Tibial nerve (tissue), 4 donors: ENCODE measurements at regions not wholly inside any gene's neighbourhood (a gene's known extent, or its start where the extent isn't known, plus 50 kb on each side); places are given as distances from the start of the nearest gene placed in this dataset.

Experiments
- DNase-seq, 2 donors: peaks; one replicate each; pipeline ENCODE4 v3.0.0-alpha.2; 2019; ENCODE audit warnings: low spot score in 2 of 2
- H3K27ac ChIP-seq, 4 donors: fragments of 200-600 bp; sonication (generic) in 3 of 4; one replicate each; pipeline ENCODE4 v1.5.1; 2017 to 2019; ENCODE audit warnings: mild to moderate bottlenecking in 1 of 4
- H3K27me3 ChIP-seq, 2 donors: fragments of 200-600 bp; sonication (generic) in 1 of 2; one replicate each; pipeline versions ENCODE4 v1.5.1 to v1.6.0; 2017 to 2019
- H3K36me3 ChIP-seq, 3 donors: fragments of 200-600 bp; sonication (generic); one replicate each; pipeline ENCODE4 v1.5.1; 2018 to 2019
- H3K4me1 ChIP-seq, 4 donors: fragments of 200-600 bp; sonication (generic) in 3 of 4; one replicate each; pipeline ENCODE4 v1.5.1; 2017 to 2019
- H3K4me3 ChIP-seq, 4 donors: fragments of 200-600 bp; sonication (generic) in 3 of 4; one replicate each; pipeline ENCODE4 v1.5.1; 2017 to 2019; ENCODE audit warnings: mild to moderate bottlenecking in 1 of 4, moderate library complexity in 1 of 4
- H3K9me3 ChIP-seq, 4 donors: fragments of 200-600 bp; sonication (generic) in 3 of 4; one replicate each; pipeline ENCODE4 v1.5.1; 2017 to 2019
- CTCF ChIP-seq, 5 experiments: fragments of 200-600 bp in 3 of 5; fragments of 450-650 bp in 2 of 5; sonication (generic) in 3 of 5; IDR thresholded peaks; one replicate each; pipeline ENCODE4 v1.5.1; 2016 to 2019; ENCODE audit warnings: antibody characterized with exemption in 5 of 5, mild to moderate bottlenecking in 3 of 5, moderate library complexity in 2 of 5
- EP300 ChIP-seq, 2 donors: sonication (generic); formaldehyde crosslinking; IDR thresholded peaks; one replicate each; pipeline ENCODE4 v1.6.1; 2017; ENCODE audit warnings: antibody characterized with exemption in 2 of 2, mild to moderate bottlenecking in 1 of 2
- POLR2A ChIP-seq, 2 donors: fragments of 450-650 bp; IDR thresholded peaks; one replicate each; pipeline ENCODE4 v1.6.1; 2017; ENCODE audit warnings: antibody characterized with exemption in 2 of 2, mild to moderate bottlenecking in 2 of 2, moderate library complexity in 2 of 2
- WGBS, 2 donors: methylation state at CpG; one replicate each; pipeline ENCODE4 v1.1.5; 2018; 5-methylcytosine and 5-hydroxymethylcytosine counted together

DNA sequence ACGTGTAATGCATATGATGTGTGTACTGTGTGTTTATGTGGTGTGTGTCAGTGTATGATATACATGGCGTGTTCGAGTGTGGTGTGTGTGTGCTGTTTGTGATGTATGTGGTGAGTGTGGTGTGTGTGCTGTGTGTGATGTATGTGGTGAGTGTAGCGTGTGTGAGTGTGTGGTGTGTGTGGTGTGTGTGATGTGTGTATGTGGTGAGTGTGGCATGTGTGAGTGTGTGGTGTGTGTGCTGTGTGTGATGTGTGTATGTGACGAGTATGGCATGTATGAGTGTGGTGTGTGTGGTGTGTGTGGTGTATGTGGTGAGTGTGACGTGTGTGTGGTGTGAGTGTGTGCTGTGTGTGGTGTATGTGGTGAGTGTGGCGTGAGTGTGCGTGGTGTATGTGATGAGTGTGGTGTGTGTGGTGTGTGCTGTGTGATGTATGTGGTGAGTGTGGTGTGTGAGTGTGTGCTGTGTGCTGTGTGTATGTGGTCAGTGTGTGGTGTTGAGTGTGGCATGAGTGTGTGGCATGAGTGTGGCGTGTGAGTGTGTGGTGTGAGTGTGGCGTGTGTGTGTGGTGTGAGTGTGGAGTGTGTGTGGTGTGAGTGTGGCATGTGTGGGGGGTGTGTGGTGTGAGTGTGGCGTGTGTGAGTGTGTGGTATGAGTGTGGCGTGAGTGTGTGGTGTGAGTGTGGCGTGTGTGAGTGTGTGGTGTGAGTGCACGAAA is 56.8 kb upstream of the CKS2 start:
- DNase-seq = no peak
- H3K27ac ChIP-seq = no peak overlapping the region
- peaks cover 0 to 9% (median 0%) of the 10 kb centered on the region in 4 donors for H3K9me3 ChIP-seq
- TF ChIP-seq POLR2A (IDR thresholded peaks at IDR 0.05) (no peak), CTCF (IDR thresholded peaks at IDR 0.05) (no peak), EP300 (IDR thresholded peaks at IDR 0.05) (no peak)
- H3K4me3 ChIP-seq = no peak overlapping the region
- 87 to 88% methylated on average over 14 of the region's 14 CpGs for WGBS, 2 donors
- H3K36me3 ChIP-seq = no peaks in the 10 kb centered on the region
- no peaks in the 10 kb centered on the region for H3K27me3 ChIP-seq
- H3K4me1 ChIP-seq = no peaks in the 10 kb centered on the region

GRCh38 chr9:89254773-89255125 is 56.2 kb upstream of the CKS2 start:
- no peak for TF ChIP-seq POLR2A (IDR thresholded peaks at IDR 0.05)
- TF ChIP-seq EP300 (IDR thresholded peaks at IDR 0.05) = no peak
- TF ChIP-seq CTCF (IDR thresholded peaks at IDR 0.05) = no peak
- H3K27ac ChIP-seq = no peak overlapping the region
- WGBS, 2 donors = 81 to 85% methylated on average over 8 of the region's 8 CpGs
- no peaks in the 10 kb centered on the region for H3K4me1 ChIP-seq
- no peak overlapping the region for H3K4me3 ChIP-seq
- H3K9me3 ChIP-seq = peaks cover 0 to 9% (median 0%) of the 10 kb centered on the region in 4 donors
- DNase-seq = no peak
- no peaks in the 10 kb centered on the region for H3K36me3 ChIP-seq
- no peaks in the 10 kb centered on the region for H3K27me3 ChIP-seq

GRCh38 chr9:89256225-89256624 is 54.8 kb upstream of the CKS2 start:
- Histone ChIP-seq H3K9me3 (peaks cover 0 to 9% (median 0%) of the 10 kb centered on the region in 4 donors), H3K27me3 (no peaks in the 10 kb centered on the region), H3K27ac (no peak overlapping the region), H3K4me3 (no peak overlapping the region), H3K36me3 (no peaks in the 10 kb centered on the region), H3K4me1 (no peaks in the 10 kb centered on the region)
- DNase-seq = no peak
- TF ChIP-seq EP300 (IDR thresholded peaks at IDR 0.05) (no peak), POLR2A (IDR thresholded peaks at IDR 0.05) (no peak), CTCF (IDR thresholded peaks at IDR 0.05) (no peak)
- WGBS, 2 donors = 95 to 97% methylated on average over 8 of the region's 8 CpGs

- WGBS, 2 donors = 79 to 85% methylated on average over 8 of the region's 8 CpGs
- no peak for TF ChIP-seq CTCF (IDR thresholded peaks at IDR 0.05)
- no peak for TF ChIP-seq EP300 (IDR thresholded peaks at IDR 0.05)
- no peak for TF ChIP-seq POLR2A (IDR thresholded peaks at IDR 0.05)
- peaks cover 0 to 9% (median 0%) of the 10 kb centered on the region in 4 donors for H3K9me3 ChIP-seq
- H3K4me1 ChIP-seq = no peaks in the 10 kb centered on the region
- H3K27me3 ChIP-seq = no peaks in the 10 kb centered on the region
- H3K27ac ChIP-seq = no peak overlapping the region
- DNase-seq = no peak
- no peak overlapping the region for H3K4me3 ChIP-seq
- H3K36me3 ChIP-seq = no peaks in the 10 kb centered on the region
These were observed 54.4 kb upstream of the CKS2 start for GRCh38 chr9:89256642-89257041.

GRCh38 chr9:89260525-89260924 is 50.5 kb upstream of the CKS2 start:
- Histone ChIP-seq H3K27me3 (no peaks in the 10 kb centered on the region), H3K4me1 (no peaks in the 10 kb centered on the region), H3K4me3 (no peak overlapping the region), H3K27ac (no peak overlapping the region), H3K9me3 (peaks cover 0 to 9% (median 0%) of the 10 kb centered on the region in 4 donors), H3K36me3 (no peaks in the 10 kb centered on the region)
- DNase-seq = no peak
- WGBS, 2 donors = 92% methylated on average over 2 of the region's 2 CpGs
- no peak for TF ChIP-seq CTCF (IDR thresholded peaks at IDR 0.05)
- no peak for TF ChIP-seq EP300 (IDR thresholded peaks at IDR 0.05)
- TF ChIP-seq POLR2A (IDR thresholded peaks at IDR 0.05) = no peak
